Mucosa of descending colon (tissue), 3 donors: ENCODE measurements at regions not wholly inside any gene's neighbourhood (a gene's known extent, or its start where the extent isn't known, plus 50 kb on each side); places are given as distances from the start of the nearest gene placed in this dataset.

Experiments used
- ATAC-seq: fragments of 200-7000 bp; cut with Tn5 transposase; one replicate; pipeline ENCODE4 v1.9.1; 2020; ENCODE audit warnings: mild to moderate bottlenecking, moderate library complexity
- DNase-seq, 3 donors: peaks; one replicate each; pipeline ENCODE4 v3.0.0-alpha.2; 2020
- H3K36me3 ChIP-seq: fragments of 200-600 bp; one replicate; pipeline ENCODE4 v1.8.0; 2021; ENCODE audit warnings: low read depth, mild to moderate bottlenecking
- H3K4me1 ChIP-seq: fragments of 200-600 bp; one replicate; pipeline ENCODE4 v1.8.0; 2021; ENCODE audit warnings: low read depth, mild to moderate bottlenecking
- H3K4me3 ChIP-seq: fragments of 200-600 bp; one replicate; pipeline ENCODE4 v1.8.0; 2021; ENCODE audit warnings: mild to moderate bottlenecking
- H3K9me3 ChIP-seq: fragments of 200-600 bp; one replicate; pipeline ENCODE4 v1.8.0; 2021; ENCODE audit warnings: mild to moderate bottlenecking
- intact Hi-C, 2 donors: fragments of 100-400 bp; cut with DNase I in 1 of 2; cut with micrococcal nuclease in 1 of 2; formaldehyde crosslinking; loops; one replicate each; pipeline versions ENCODE4 v1.11.0 to v1.11.1; 2022; cut with DNase I, micrococcal nuclease
- TF ChIP-seq, protein P1 (sequence below): fragments of 200-600 bp; IDR thresholded peaks from one replicate; pipeline ENCODE4 v1.8.0; 2022; ENCODE audit warnings: antibody characterized with exemption, mild to moderate bottlenecking
- donor health status: DM: no; HTN: no; CAD: no; lungs with moderate emphysema.
- donor health status: DM: no; HTN: no; CAD: no.
- donor health status: DM: no; HTN: yes; CAD: no.

DNA sequence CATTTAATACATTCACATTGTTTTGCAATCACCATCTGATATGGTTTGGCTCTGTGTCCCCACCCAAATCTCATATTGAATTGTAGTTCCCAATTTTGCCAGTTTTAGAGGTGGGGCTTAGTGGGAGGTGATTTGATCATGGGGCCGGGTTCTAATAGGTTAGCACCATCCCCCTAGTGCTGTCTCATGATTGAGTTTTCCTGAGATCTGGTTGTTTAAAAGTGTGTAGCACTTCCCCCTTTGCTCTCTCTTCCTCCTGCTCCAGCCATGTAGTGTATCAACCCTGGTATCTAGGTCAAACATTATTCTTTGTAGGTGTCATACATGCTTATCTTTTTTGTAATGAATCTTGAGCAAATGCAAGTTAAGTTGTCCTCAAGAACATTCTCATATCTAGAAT lies 83.3 kb upstream of the KIT start:
- Histone ChIP-seq H3K9me3 (no peaks in the 10 kb centered on the region), H3K4me3 (no peak overlapping the region), H3K36me3 (no peaks in the 10 kb centered on the region), H3K4me1 (no peaks in the 10 kb centered on the region)
- DNase-seq, result no peak
- intact Hi-C loops, result no loop called here
- ATAC-seq, result no peak
- TF ChIP-seq, protein P1, sequence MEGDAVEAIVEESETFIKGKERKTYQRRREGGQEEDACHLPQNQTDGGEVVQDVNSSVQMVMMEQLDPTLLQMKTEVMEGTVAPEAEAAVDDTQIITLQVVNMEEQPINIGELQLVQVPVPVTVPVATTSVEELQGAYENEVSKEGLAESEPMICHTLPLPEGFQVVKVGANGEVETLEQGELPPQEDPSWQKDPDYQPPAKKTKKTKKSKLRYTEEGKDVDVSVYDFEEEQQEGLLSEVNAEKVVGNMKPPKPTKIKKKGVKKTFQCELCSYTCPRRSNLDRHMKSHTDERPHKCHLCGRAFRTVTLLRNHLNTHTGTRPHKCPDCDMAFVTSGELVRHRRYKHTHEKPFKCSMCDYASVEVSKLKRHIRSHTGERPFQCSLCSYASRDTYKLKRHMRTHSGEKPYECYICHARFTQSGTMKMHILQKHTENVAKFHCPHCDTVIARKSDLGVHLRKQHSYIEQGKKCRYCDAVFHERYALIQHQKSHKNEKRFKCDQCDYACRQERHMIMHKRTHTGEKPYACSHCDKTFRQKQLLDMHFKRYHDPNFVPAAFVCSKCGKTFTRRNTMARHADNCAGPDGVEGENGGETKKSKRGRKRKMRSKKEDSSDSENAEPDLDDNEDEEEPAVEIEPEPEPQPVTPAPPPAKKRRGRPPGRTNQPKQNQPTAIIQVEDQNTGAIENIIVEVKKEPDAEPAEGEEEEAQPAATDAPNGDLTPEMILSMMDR, result no peak

DNA sequence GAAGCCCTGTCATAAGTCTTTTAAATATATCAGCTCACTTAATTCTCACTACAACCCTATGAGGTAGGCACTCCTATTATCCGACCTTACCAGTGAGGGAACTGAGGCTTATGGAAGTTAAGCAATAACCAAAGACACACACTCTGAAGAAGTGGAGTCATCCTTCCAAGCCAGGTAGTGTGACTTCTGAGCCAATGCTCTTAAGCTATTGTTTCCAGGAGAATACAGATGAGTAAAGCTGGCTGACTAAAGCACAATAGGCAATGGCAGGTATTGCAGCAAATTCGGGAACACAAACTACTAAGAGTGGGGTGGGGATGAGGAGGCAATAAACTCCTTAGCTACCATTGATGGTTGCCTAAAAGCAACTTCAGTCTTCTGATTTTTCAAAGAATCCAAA lies 81.8 kb upstream of the KIT start:
- TF ChIP-seq, protein P1, result no peak
- H3K36me3 ChIP-seq, result no peaks in the 10 kb centered on the region
- intact Hi-C loops, result no loop called here
- DNase-seq (no peak), ATAC-seq (no peak)
- H3K4me1 ChIP-seq, result no peaks in the 10 kb centered on the region
- H3K4me3 ChIP-seq, result no peak overlapping the region
- H3K9me3 ChIP-seq, result no peaks in the 10 kb centered on the region

DNA sequence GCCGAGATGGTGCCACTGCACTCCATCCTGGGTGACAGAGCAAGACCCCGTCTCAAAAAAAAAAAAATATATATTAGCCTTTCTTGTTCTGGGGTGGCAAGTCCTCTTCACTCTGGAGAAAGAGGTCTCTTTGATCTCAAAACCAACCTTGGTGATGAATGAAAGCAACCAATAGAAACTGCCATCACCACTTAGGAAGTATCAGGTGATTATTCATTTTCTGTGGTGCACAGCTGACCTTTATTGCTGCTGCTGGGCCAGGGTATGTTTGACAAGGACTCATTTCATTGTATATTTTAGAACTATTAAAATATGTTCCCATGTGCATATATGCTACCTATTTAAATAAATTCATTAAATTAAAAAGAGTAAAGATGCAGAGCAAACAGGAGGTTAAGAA lies 76.0 kb upstream of the KIT start:
- no peaks in the 10 kb centered on the region for H3K9me3 ChIP-seq
- H3K4me1 ChIP-seq, result peaks cover 9% of the 10 kb centered on the region
- no peaks in the 10 kb centered on the region for H3K36me3 ChIP-seq
- H3K4me3 ChIP-seq, result no peak overlapping the region
- intact Hi-C loops, result no loop called here
- TF ChIP-seq, protein P1, result no peak
- DNase-seq (no peak), ATAC-seq (no peak)

DNA sequence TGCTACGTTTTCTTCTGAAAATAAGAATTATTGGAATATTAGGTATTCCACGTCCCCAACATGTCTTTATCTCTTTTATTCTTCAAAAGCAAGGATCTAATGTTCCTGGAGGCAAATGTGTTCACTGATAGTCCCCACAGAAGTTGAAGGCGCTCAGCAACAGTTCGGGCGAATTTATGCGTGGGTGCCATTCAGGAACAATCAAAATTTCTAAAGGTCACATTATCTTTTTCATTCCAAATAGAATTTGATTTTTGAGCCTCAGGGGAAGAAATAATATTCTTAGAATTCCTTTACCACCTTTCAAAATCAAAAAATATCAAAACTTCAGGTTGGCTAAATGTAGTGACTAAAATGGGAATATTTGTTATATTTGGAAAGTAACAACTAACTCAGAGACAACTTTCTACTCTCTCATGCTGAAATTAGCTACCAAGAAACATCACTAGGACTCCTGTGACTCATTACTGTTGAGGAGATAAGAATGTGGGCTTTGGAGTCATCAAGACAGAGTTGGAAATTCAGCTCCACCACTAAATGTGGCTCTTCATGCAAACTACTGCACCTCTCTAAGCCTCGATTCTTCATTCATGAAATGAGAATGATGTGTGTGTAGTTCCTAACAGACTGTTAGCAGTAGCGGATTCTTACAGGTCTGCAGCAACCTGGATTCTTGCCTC lies 72.3 kb upstream of the KIT start:
- Histone ChIP-seq H3K36me3 (no peaks in the 10 kb centered on the region), H3K4me3 (no peak overlapping the region), H3K4me1 (peaks cover 9% of the 10 kb centered on the region), H3K9me3 (no peaks in the 10 kb centered on the region)
- TF ChIP-seq, protein P1, result no peak
- no peak for DNase-seq
- intact Hi-C loops, result no loop called here
- peak; percentile 32 for ATAC-seq

DNA sequence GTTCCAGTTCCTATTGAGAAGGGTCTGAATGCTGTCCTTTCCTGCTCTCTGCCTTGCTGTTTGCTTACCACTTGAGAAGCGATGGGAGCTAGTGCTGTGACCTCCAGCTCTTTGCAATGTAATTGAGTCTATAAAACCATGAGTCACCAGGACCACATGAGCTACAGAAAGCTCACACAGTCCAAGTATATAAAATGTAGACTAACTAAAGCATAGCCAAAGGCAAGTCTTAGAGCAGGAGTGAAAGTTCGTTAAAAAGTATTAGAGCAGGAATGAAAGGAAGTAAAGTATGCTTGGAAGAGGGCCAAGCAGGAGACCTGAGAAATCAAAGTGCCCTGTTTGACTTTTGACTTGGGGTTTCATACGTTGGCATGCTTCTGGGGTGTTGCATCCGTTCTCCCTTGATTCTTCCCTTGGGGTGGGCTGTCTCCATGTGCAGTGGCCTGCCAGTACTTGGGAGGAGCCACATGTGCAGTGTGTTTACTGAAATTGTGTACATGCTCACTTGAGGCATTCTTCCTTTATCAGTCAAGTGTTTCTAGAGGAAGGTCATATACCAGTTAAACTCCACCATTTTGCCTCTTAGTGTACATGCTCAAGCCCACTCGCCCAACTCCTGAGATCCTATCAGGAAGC lies 71.3 kb upstream of the KIT start:
- DNase-seq, result peak in 2 of 3 donors; percentile 50 to 52
- intact Hi-C loops, result no loop called here
- Histone ChIP-seq H3K4me3 (no peak overlapping the region), H3K9me3 (no peaks in the 10 kb centered on the region), H3K4me1 (peaks cover 9% of the 10 kb centered on the region), H3K36me3 (no peaks in the 10 kb centered on the region)
- TF ChIP-seq, protein P1, result no peak
- ATAC-seq, result peak; percentile 99
